ENCODE measurements at regions not wholly inside any gene's neighbourhood (a gene's known extent, or its start where the extent isn't known, plus 50 kb on each side); places are given as distances from the start of the nearest gene placed in this dataset.
A peak's percentile ranks its signal among the peaks of the same experiment; 100 is the strongest.
"Not testable (repeated sequence)": the region's sequence is repeated elsewhere in the genome, so short reads cannot be mapped to it uniquely, and the experiment has no call there.

- DNase-seq = no peak
Observed at GRCh38 chr12:11540156-11540555, 109.3 kb upstream of the ETV6 start.

- no peak for DNase-seq
Observed at GRCh38 chr12:11540615-11541310, 108.7 kb upstream of the ETV6 start.

- no peak for DNase-seq
Observed at GRCh38 chr12:11542599-11542998, 106.9 kb upstream of the ETV6 start.

GRCh38 chr12:11543457-11544158 is 105.9 kb upstream of the ETV6 start:
- DNase-seq = no peak

- DNase-seq = peak; percentile 70
Observed at GRCh38 chr12:11545484-11546330, 103.8 kb upstream of the ETV6 start.

- not testable (repeated sequence) for DNase-seq
Observed at GRCh38 chr12:11546582-11547270, 102.7 kb upstream of the ETV6 start.

- not testable (repeated sequence) for DNase-seq
Observed at GRCh38 chr12:11547271-11547646, 102.2 kb upstream of the ETV6 start.

- DNase-seq = no peak
Observed at GRCh38 chr12:11549119-11549518, 100.4 kb upstream of the ETV6 start.

- peak; percentile 80 for DNase-seq
Observed at GRCh38 chr12:11553871-11554533, 95.5 kb upstream of the ETV6 start.

GRCh38 chr12:11555195-11555594 is 94.3 kb upstream of the ETV6 start:
- no peak for DNase-seq

GRCh38 chr12:11555743-11556625 is 93.5 kb upstream of the ETV6 start:
- peak; percentile 89 for DNase-seq

- no peak for DNase-seq
Observed at GRCh38 chr12:11556682-11557081, 92.8 kb upstream of the ETV6 start.

- no peak for DNase-seq
Observed at GRCh38 chr12:11559626-11560340, 89.7 kb upstream of the ETV6 start.

GRCh38 chr12:11561411-11561810 is 88.1 kb upstream of the ETV6 start:
- DNase-seq = no peak

GRCh38 chr12:11563785-11564739 is 85.4 kb upstream of the ETV6 start:
- DNase-seq = no peak

- DNase-seq = no peak
Observed at GRCh38 chr12:11564984-11565651, 84.4 kb upstream of the ETV6 start.

- DNase-seq = no peak
Observed at GRCh38 chr12:11565752-11566151, 83.7 kb upstream of the ETV6 start.

GRCh38 chr12:11568155-11568761 is 81.2 kb upstream of the ETV6 start:
- DNase-seq = no peak
